Thyroid gland (tissue), 4 donors: ENCODE measurements at regions not wholly inside any gene's neighbourhood (a gene's known extent, or its start where the extent isn't known, plus 50 kb on each side); places are given as distances from the start of the nearest gene placed in this dataset.

Experiments used
- CTCF ChIP-seq, 6 experiments: fragments of 200-600 bp in 3 of 6; fragments of 450-650 bp in 3 of 6; sonication (generic) in 3 of 6; IDR thresholded peaks; one replicate each; pipeline ENCODE4 v1.5.1; 2016 to 2019; ENCODE audit warnings: antibody characterized with exemption in 6 of 6, mild to moderate bottlenecking in 2 of 6, inconsistent platforms in 1 of 6, moderate library complexity in 1 of 6
- POLR2A ChIP-seq, 2 donors: fragments of 450-650 bp; IDR thresholded peaks; one replicate each; pipeline ENCODE4 v1.6.1; 2017; ENCODE audit warnings: antibody characterized with exemption in 2 of 2, mild to moderate bottlenecking in 2 of 2, moderate library complexity in 1 of 2

- no peak for TF ChIP-seq CTCF (IDR thresholded peaks at IDR 0.05)
- TF ChIP-seq POLR2A (IDR thresholded peaks at IDR 0.05), result no peak
Observed at GRCh38 chr6:74152096-74152675, 456.2 kb downstream of the CD109 start.
